IPS-18c (cell line): ENCODE measurements at regions not wholly inside any gene's neighbourhood (a gene's known extent, or its start where the extent isn't known, plus 50 kb on each side); places are given as distances from the start of the nearest gene placed in this dataset.

Experiments
- H3K4me3 ChIP-seq: 2 replicates; pipeline ENCODE4 v1.7.0; 2013; ENCODE audit warnings: low read depth, mild to moderate bottlenecking, low read length, moderate library complexity; ENCODE audit not compliant: insufficient read depth
- H3K9me3 ChIP-seq: one replicate; pipeline ENCODE4 v1.6.1; 2013; ENCODE audit warnings: mild to moderate bottlenecking, low read length, moderate library complexity; ENCODE audit not compliant: control insufficient read depth, insufficient read depth

- Histone ChIP-seq H3K9me3 (peaks cover 3% of the 10 kb centered on the region), H3K4me3 (no peak overlapping the region)
These were observed 549.7 kb upstream of the TENM3 start for GRCh38 chr4:181693517-181693916.

DNA sequence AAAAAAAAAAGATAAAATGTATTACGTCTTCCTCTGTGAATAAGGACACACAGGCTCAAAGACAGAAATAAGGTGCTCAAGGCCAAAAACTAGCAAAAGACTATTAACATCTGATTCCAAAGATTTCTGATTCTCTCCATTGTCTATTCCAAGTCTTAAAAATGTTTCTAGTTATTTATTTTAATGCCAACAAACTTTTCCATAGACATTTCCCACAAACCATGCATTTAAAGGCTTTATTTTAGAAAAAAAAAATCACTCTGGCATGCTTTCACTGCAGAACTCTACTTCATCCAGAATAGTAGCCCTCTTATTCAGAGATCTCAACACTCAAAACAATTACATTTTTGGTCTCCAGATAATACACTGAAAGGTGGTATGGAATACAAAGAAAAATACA is 545.0 kb upstream of the TENM3 start:
- Histone ChIP-seq H3K4me3 (no peak overlapping the region), H3K9me3 (peaks cover 3% of the 10 kb centered on the region)

DNA sequence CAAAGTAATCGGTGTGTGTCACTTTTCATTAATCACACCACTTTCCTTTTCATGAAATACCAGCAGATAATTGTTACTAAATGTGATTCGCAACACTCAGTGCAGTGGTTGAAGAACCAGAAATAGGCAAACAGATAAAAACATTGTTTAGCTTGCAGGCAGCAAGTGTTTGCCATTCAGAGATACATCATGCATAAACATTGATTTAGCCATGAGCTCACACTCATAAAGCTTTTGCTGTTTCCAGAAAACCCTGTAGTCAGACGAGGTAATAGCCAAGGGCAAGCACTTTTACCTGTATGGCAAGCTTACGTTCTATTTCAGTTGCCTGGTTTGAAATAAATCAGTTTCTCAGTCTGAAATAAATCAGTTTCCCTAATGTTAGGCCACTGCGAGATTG is 542.0 kb upstream of the TENM3 start:
- Histone ChIP-seq H3K4me3 (no peak overlapping the region), H3K9me3 (peaks cover 3% of the 10 kb centered on the region)

DNA sequence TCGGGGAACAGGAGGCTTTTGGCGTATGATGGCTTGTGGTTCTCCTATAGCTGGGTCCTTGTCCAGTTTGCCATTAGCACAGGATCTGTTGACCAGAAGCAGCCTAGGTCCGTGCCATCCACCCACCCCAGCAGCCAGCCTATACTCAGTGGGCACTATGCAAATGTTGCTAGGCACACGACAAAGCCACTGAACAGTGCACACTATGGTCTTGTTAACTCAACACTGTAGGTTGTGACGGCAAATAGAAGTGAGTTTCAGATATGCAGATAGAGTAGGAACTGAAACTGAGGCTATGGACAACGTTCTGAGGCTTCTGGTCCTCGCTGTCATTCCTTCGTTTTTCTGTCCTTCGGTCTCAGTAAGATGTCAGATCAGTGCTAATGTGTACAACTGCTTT is 541.3 kb upstream of the TENM3 start:
- Histone ChIP-seq H3K9me3 (peaks cover 3% of the 10 kb centered on the region), H3K4me3 (no peak overlapping the region)

GRCh38 chr4:181702864-181703495 is 540.2 kb upstream of the TENM3 start:
- Histone ChIP-seq H3K4me3 (no peak overlapping the region), H3K9me3 (no peaks in the 10 kb centered on the region)

- Histone ChIP-seq H3K4me3 (no peak overlapping the region), H3K9me3 (no peaks in the 10 kb centered on the region)
These were observed 533.1 kb upstream of the TENM3 start for GRCh38 chr4:181710143-181710542.

DNA sequence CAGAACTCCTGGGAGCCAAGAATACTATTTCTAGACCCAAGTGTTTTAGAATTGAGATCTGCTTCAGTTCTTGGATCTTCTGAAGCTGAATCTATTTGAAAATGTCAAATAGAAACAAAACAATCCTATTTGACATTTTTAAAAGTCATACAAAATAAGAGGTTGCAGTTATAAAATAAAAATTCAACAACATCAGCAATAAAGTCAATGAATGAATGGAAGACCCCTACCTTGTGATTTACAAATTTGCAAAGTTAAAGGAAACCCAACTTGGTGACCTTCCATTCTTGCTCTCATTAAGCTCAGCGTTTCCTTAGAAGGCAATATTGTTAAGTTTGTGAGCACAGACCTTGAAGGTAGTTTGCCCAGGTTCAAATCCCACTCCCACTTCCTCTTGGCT is 531.8 kb upstream of the TENM3 start:
- Histone ChIP-seq H3K4me3 (no peak overlapping the region), H3K9me3 (no peaks in the 10 kb centered on the region)

DNA sequence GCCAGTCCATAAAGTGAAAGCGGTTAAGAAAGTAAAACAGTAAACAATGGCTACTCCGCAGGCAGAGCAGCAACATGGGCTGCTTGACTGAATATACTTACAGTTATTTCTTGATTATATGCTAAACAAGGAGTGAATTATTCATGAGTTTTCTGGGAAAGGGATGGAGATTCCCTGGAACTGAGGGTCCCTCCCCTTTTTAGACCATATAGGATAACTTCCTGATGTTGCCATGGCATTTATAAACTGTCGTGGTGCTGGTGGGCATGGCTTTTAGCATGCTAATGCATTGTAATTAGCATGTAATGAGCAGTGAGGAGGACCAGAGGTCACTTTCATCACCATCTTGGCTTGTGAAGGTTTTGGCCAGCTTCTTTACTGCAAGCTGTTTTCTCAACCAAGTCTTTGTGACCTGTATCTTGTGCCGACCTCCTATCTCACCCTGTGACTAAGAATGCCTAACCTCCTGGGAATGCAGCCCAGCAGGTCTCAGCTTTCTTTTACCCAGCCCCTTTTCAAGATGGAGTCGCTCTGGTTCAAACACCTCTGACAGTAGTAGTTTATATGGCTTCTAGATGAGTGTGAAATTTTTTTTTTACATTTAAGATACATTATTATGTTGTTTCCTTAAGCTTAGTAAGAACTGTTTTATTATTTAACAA is 514.8 kb upstream of the TENM3 start:
- Histone ChIP-seq H3K9me3 (no peaks in the 10 kb centered on the region), H3K4me3 (no peak overlapping the region)

DNA sequence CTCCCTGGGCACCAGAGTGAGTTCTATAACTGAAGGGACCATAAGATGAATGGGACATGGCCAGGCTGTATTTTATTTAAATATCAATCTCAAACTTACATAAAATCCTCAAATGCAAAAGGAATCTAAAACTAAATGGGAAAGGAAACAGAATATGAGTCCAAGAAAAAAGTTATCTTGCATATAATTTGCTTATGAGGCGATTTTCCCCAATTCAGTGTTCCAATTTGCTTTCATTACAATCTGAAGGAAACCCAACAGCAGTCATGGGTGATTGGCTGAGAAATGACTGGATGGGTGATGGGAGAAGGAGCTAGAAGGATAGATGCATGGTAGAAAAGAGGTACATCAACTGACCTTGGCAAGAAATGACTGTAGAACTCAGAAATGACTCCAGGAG is 511.3 kb upstream of the TENM3 start:
- Histone ChIP-seq H3K4me3 (no peak overlapping the region), H3K9me3 (no peaks in the 10 kb centered on the region)

DNA sequence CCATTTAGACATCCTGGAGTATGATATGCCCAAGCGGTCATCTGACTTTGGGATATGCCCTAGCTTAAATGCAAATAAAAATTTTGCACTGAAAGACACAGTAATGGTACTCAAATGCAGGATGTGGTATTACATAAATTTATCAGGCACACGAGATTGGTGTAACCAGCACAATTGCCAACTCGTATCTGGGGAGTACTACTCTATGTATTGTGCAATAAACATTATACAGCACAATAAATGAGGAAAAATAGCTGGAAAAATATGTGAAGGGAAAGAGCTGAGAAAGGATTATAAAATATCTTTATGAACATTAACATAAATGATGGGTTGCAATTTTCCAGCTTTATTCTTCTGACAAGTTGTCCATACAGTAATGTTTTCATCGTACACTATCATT is 505.5 kb upstream of the TENM3 start:
- H3K4me3 ChIP-seq: no peak overlapping the region
- no peaks in the 10 kb centered on the region for H3K9me3 ChIP-seq

DNA sequence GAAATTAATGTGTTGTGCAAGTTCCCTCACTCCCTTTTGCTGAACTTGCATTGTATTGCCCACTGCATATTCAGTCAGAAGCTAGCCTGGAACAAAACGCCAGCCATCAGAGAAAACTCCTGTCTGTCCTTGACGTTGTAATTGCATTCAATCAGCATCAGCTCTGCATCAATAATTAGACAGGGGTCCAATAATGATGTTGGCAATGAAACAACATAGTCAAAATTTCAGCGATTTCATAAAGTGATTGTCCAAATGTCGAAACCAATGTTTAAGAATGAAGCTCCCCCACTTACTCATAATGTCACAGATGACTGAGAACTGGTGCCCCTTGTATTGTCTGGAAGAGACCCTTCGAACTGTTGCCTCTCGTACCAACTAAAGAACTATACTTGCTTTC is 504.2 kb upstream of the TENM3 start:
- Histone ChIP-seq H3K4me3 (no peak overlapping the region; the same call in 1 of the 2 replicates), H3K9me3 (no peaks in the 10 kb centered on the region)

- Histone ChIP-seq H3K4me3 (no peak overlapping the region), H3K9me3 (no peaks in the 10 kb centered on the region)
These were observed 501.7 kb upstream of the TENM3 start for GRCh38 chr4:181741513-181741912.

- Histone ChIP-seq H3K4me3 (no peak overlapping the region), H3K9me3 (no peaks in the 10 kb centered on the region)
These were observed 497.1 kb upstream of the TENM3 start for GRCh38 chr4:181745933-181746625.

GRCh38 chr4:181748581-181748980 is 494.6 kb upstream of the TENM3 start:
- Histone ChIP-seq H3K9me3 (no peaks in the 10 kb centered on the region), H3K4me3 (no peak overlapping the region)

GRCh38 chr4:181752516-181752915 is 490.7 kb upstream of the TENM3 start:
- Histone ChIP-seq H3K4me3 (no peak overlapping the region), H3K9me3 (no peaks in the 10 kb centered on the region)

DNA sequence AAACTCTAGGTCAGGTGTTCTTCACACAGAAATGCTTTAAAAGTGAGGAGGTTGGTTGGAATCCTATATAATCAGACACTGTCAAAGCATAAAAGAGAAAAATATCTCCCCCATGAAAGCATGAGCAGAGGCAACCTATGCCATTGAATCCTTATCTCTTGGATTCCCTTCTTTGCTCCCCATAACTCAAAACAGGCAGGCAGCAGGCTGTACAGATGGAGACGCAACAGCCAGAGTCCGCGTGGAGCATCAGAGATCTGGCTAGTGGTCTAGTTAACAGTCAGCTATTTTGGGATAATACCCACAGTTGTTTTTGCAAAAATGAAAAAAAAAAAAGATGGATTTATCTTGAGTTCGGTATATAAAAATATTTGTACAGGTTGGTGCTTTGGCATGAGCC is 490.0 kb upstream of the TENM3 start:
- no peaks in the 10 kb centered on the region for H3K9me3 ChIP-seq
- no peak overlapping the region for H3K4me3 ChIP-seq

- H3K9me3 ChIP-seq: no peaks in the 10 kb centered on the region
- H3K4me3 ChIP-seq: no peak overlapping the region
These were observed 487.4 kb upstream of the TENM3 start for GRCh38 chr4:181755846-181756245.

GRCh38 chr4:181756451-181757095 is 486.6 kb upstream of the TENM3 start:
- H3K4me3 ChIP-seq: no peak overlapping the region

More at GRCh38 chr4:181756451-181757095, 486.6 kb upstream of the TENM3 start:
- H3K9me3 ChIP-seq: no peaks in the 10 kb centered on the region
